ENCODE measurements at regions not wholly inside any gene's neighbourhood (a gene's known extent, or its start where the extent isn't known, plus 50 kb on each side); places are given as distances from the start of the nearest gene placed in this dataset.

GRCh38 chr18:75529394-75529793 lies 101.9 kb upstream of the SMIM21 start:
- H3K9me2 ChIP-seq (ENCODE audit: insufficient read depth): no peaks in the 10 kb centered on the region
- no peaks in the 10 kb centered on the region; the same call in 1 of the 2 replicates for H3K9me3 ChIP-seq (ENCODE audit: insufficient read depth, low read depth)
- no peaks in the 10 kb centered on the region for H3F3A ChIP-seq (ENCODE audit: insufficient read depth, low read depth)
- no TSS peak for BruUV-seq (replicated peaks)
- CTCF ChIA-PET: no interaction called here
- H3K27me3 ChIP-seq (ENCODE audit: insufficient read depth, low read depth): peaks cover 87% of the 10 kb centered on the region
- H4K20me1 ChIP-seq (ENCODE audit: insufficient read depth): no peaks in the 10 kb centered on the region
- TF ChIP-seq, protein P1, sequence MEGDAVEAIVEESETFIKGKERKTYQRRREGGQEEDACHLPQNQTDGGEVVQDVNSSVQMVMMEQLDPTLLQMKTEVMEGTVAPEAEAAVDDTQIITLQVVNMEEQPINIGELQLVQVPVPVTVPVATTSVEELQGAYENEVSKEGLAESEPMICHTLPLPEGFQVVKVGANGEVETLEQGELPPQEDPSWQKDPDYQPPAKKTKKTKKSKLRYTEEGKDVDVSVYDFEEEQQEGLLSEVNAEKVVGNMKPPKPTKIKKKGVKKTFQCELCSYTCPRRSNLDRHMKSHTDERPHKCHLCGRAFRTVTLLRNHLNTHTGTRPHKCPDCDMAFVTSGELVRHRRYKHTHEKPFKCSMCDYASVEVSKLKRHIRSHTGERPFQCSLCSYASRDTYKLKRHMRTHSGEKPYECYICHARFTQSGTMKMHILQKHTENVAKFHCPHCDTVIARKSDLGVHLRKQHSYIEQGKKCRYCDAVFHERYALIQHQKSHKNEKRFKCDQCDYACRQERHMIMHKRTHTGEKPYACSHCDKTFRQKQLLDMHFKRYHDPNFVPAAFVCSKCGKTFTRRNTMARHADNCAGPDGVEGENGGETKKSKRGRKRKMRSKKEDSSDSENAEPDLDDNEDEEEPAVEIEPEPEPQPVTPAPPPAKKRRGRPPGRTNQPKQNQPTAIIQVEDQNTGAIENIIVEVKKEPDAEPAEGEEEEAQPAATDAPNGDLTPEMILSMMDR (conservative IDR thresholded peaks at IDR 0.05): no peak
- TF ChIP-seq EZH2 (IDR thresholded peaks at IDR 0.05; ENCODE audit: low read depth): no peak
- no peak overlapping the region for H2AFZ ChIP-seq
- POLR2A ChIA-PET (ENCODE audit: unreplicated experiment): no interaction called here
- H3K4me1 ChIP-seq (replicated peaks; ENCODE audit: insufficient read depth): no peaks in the 10 kb centered on the region
- no peaks in the 10 kb centered on the region for H3K79me2 ChIP-seq (ENCODE audit: low read depth)
- no peak overlapping the region for H3K4me2 ChIP-seq
- no peaks in the 10 kb centered on the region for H3K36me3 ChIP-seq (ENCODE audit: low read depth)
- H3K4me3 ChIP-seq: no peak overlapping the region
- intact Hi-C loops (cut with micrococcal nuclease; ENCODE audit: unreplicated experiment): no loop called here
- no peak overlapping the region for H3K27ac ChIP-seq
- DNase-seq: no peak

DNA sequence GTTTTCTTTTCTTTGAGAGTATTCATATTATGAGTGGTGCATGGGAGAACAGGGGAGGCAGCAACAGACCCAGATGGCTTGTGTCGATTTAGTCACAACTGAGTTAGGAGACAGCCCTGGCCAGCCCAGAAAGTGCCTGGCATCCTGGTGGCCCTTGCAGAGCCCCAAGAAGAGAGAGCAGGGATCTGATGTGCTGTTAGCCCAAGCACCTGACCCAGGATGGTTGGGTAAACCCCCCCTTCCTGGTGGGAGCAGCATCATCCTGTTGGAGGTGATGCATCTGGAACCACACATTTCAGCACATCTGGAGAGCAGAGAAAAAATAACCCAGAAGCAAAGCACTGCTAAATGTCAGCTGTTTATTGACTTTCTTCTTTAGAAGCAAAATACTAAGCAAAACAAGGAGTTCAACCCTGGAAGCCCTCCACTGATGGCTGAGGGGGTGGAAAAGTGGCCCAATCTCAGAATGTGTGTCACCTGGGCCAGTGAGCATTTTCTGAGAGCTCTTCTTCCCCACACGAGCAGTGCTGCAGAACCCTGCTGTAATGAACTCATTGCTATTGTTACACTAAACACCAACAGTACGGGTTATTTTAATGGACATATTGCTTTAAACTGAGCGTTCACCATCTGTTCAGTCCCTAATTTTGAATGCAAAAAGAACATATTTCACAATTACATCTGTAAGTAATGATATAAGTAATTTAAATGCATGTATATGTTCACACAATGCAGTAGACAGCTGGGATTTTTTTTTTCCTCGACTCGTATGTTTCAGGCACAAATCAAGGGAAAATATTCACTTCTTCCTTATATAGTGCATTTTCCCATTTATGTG lies 100.6 kb upstream of the SMIM21 start:
- no TSS peak for BruUV-seq (replicated peaks)
- Histone ChIP-seq H3K4me1 (replicated peaks; ENCODE audit: insufficient read depth) (no peaks in the 10 kb centered on the region), H3K9me3 (ENCODE audit: insufficient read depth, low read depth) (no peaks in the 10 kb centered on the region; the same call in 1 of the 2 replicates), H3K79me2 (ENCODE audit: low read depth) (no peaks in the 10 kb centered on the region), H2AFZ (no peak overlapping the region), H3F3A (ENCODE audit: insufficient read depth, low read depth) (no peaks in the 10 kb centered on the region), H3K4me2 (no peak overlapping the region), H4K20me1 (ENCODE audit: insufficient read depth) (no peaks in the 10 kb centered on the region), H3K9me2 (ENCODE audit: insufficient read depth) (no peaks in the 10 kb centered on the region), H3K27ac (no peak overlapping the region), H3K36me3 (ENCODE audit: low read depth) (no peaks in the 10 kb centered on the region), H3K27me3 (ENCODE audit: insufficient read depth, low read depth) (peaks cover 96% of the 10 kb centered on the region), H3K4me3 (no peak overlapping the region)
- no peak for DNase-seq
- no peak for TF ChIP-seq EZH2 (IDR thresholded peaks at IDR 0.05; ENCODE audit: low read depth)
- TF ChIP-seq, protein P1 (conservative IDR thresholded peaks at IDR 0.05): no peak
- CTCF ChIA-PET: no interaction called here
- POLR2A ChIA-PET (ENCODE audit: unreplicated experiment): no interaction called here
- intact Hi-C loops (cut with micrococcal nuclease; ENCODE audit: unreplicated experiment): no loop called here

DNA sequence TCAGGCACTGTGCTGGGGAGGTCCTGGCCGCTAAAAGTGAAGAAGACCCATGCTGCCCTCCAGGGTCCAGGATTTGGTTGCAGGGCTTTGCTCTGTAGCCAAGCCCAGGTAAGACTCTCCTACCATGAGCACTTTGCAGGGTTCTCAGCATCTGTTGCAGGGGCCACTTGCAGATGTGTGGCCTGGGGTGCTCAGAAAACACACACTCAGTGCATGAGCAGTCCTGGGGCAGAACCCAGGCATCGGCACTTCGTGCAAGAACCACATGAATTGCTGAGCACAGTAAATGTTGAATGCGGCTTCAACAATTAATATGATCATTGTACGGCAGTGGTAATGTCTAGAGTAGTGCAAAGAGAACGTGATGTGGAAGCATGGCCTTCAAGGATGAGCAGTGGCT lies 98.5 kb upstream of the SMIM21 start:
- Histone ChIP-seq H3K27me3 (ENCODE audit: insufficient read depth, low read depth) (peaks cover 98% of the 10 kb centered on the region), H2AFZ (no peak overlapping the region), H3K4me3 (no peak overlapping the region), H3K9me3 (ENCODE audit: insufficient read depth, low read depth) (no peaks in the 10 kb centered on the region; the same call in 1 of the 2 replicates), H3K4me2 (no peak overlapping the region), H4K20me1 (ENCODE audit: insufficient read depth) (no peaks in the 10 kb centered on the region), H3K9me2 (ENCODE audit: insufficient read depth) (no peaks in the 10 kb centered on the region), H3K27ac (no peak overlapping the region), H3K79me2 (ENCODE audit: low read depth) (no peaks in the 10 kb centered on the region), H3F3A (ENCODE audit: insufficient read depth, low read depth) (no peaks in the 10 kb centered on the region), H3K36me3 (ENCODE audit: low read depth) (no peaks in the 10 kb centered on the region), H3K4me1 (replicated peaks; ENCODE audit: insufficient read depth) (no peaks in the 10 kb centered on the region)
- DNase-seq: no peak
- ChIA-PET CTCF (no interaction called here), POLR2A (ENCODE audit: unreplicated experiment) (no interaction called here)
- intact Hi-C loops (cut with micrococcal nuclease; ENCODE audit: unreplicated experiment): no loop called here
- no TSS peak for BruUV-seq (replicated peaks)
- no peak for TF ChIP-seq EZH2 (IDR thresholded peaks at IDR 0.05; ENCODE audit: low read depth)
- TF ChIP-seq, protein P1 (conservative IDR thresholded peaks at IDR 0.05): no peak
